PC-3 (cell line): ENCODE measurements at regions not wholly inside any gene's neighbourhood (a gene's known extent, or its start where the extent isn't known, plus 50 kb on each side); places are given as distances from the start of the nearest gene placed in this dataset.

Experiments used
- ATAC-seq: fragments of 200-7000 bp; cut with Tn5 transposase; 2 replicates; pipeline ENCODE4 v1.9.1; 2020; ENCODE audit warnings: mild to moderate bottlenecking, moderate library complexity
- BruUV-seq: library from RNA; stranded (reverse); fragments of 400-500 nt; replicated peaks from 2 replicates; lab custom pipeline; 2021; lab: Mats Ljungman, UMichigan
- CTCF ChIA-PET: fragments of 300-600 bp; sonication (Branson Sonifier 250); formaldehyde crosslinking; loops from one replicate; lab custom pipeline; 2022; ENCODE audit warnings: antibody characterized with exemption; lab: Charles Lee
- POLR2A ChIA-PET: fragments of 300-600 bp; sonication (Branson Sonifier 250); formaldehyde crosslinking; loops from one replicate; lab custom pipeline; 2022; ENCODE audit warnings: antibody characterized with exemption; ENCODE audit not compliant: unreplicated experiment; lab: Charles Lee
- DNase-seq: peaks from one replicate; pipeline ENCODE4 v3.0.0-alpha.2; 2015
- H2AFZ ChIP-seq: fragments of 300-600 bp; sonication (generic); 2 replicates; pipeline ENCODE4 v1.6.0; 2016; ENCODE audit warnings: antibody characterized with exemption, low read length
- H3F3A ChIP-seq: fragments of 300-600 bp; sonication (generic); one replicate; pipeline ENCODE4 v1.6.0; 2017; ENCODE audit warnings: antibody characterized with exemption, low read length, control low read depth, mild to moderate bottlenecking; ENCODE audit not compliant: unreplicated experiment
- H3K27ac ChIP-seq: fragments of 300-600 bp; sonication (generic); 2 replicates; pipeline ENCODE4 v1.5.1; 2016; ENCODE audit warnings: mild to moderate bottlenecking, low read length
- H3K27me3 ChIP-seq: fragments of 300-600 bp; sonication (generic); 2 replicates; pipeline ENCODE4 v1.6.1; 2016; ENCODE audit warnings: low read length, mixed read lengths
- H3K36me3 ChIP-seq: fragments of 300-600 bp; sonication (generic); 2 replicates; pipeline ENCODE4 v1.6.1; 2016; ENCODE audit warnings: low read depth, mixed run types, low read length, mixed read lengths
- H3K4me1 ChIP-seq: fragments of 300-600 bp; sonication (generic); 2 replicates; pipeline ENCODE4 v1.5.1; 2016; ENCODE audit warnings: low read length; ENCODE audit not compliant: insufficient read depth
- H3K4me2 ChIP-seq: fragments of 300-600 bp; sonication (generic); 2 replicates; pipeline ENCODE4 v1.6.0; 2016; ENCODE audit warnings: low read length
- H3K4me3 ChIP-seq: fragments of 300-600 bp; sonication (generic); 2 replicates; pipeline ENCODE4 v1.5.1; 2016; ENCODE audit warnings: mild to moderate bottlenecking, low read length, mixed read lengths
- H3K79me2 ChIP-seq: fragments of 300-600 bp; sonication (generic); 2 replicates; pipeline ENCODE4 v1.6.1; 2017; ENCODE audit warnings: low read length, mixed read lengths
- H3K9ac ChIP-seq: fragments of 300-600 bp; sonication (generic); 2 replicates; pipeline ENCODE4 v1.6.0; 2016; ENCODE audit warnings: mild to moderate bottlenecking, low read length
- H3K9me2 ChIP-seq: fragments of 300-600 bp; sonication (generic); replicated peaks from 2 replicates; pipeline ENCODE4 v1.6.1; 2016; ENCODE audit warnings: mixed run types, low read length, mixed read lengths
- H3K9me3 ChIP-seq: fragments of 300-600 bp; sonication (generic); 2 replicates; pipeline ENCODE4 v1.6.1; 2016; ENCODE audit warnings: low read length, mixed read lengths
- H4K20me1 ChIP-seq: fragments of 300-600 bp; sonication (generic); 2 replicates; pipeline ENCODE4 v1.6.1; 2016; ENCODE audit warnings: low read length, mixed read lengths
- CTCF ChIP-seq: fragments of 300-600 bp; sonication (generic); conservative IDR thresholded peaks from 2 replicates; pipeline ENCODE4 v1.5.1; 2017; ENCODE audit warnings: antibody characterized with exemption, low read depth, mild to moderate bottlenecking, low read length
- EZH2 ChIP-seq: fragments of 300-600 bp; sonication (generic); IDR thresholded peaks from one replicate; pipeline ENCODE4 v1.6.1; 2017; ENCODE audit warnings: antibody characterized with exemption, mild to moderate bottlenecking, low read length; ENCODE audit not compliant: unreplicated experiment
- EZH2phosphoT487 ChIP-seq: fragments of 300-600 bp; sonication (generic); IDR thresholded peaks from 2 replicates; pipeline ENCODE4 v1.6.1; 2018; ENCODE audit warnings: mild to moderate bottlenecking, antibody characterized with exemption, low read length, borderline replicate concordance
- intact Hi-C: fragments of 100-400 bp; cut with micrococcal nuclease; formaldehyde crosslinking; loops from 2 replicates; pipeline ENCODE4 v1.9.0; 2023

GRCh38 chr17:14760212-14760611, 459.3 kb downstream of the HS3ST3B1 start:
- no peak for DNase-seq
- H3K4me3 ChIP-seq, result no peak overlapping the region
- BruUV-seq, result no TSS peak
- no peak overlapping the region for H3K9ac ChIP-seq
- no peaks in the 10 kb centered on the region for H3K36me3 ChIP-seq
- no peak for ATAC-seq
- no peak overlapping the region for H3K4me2 ChIP-seq
- ChIA-PET CTCF (no interaction called here), POLR2A (no interaction called here)
- no peak for TF ChIP-seq CTCF
- TF ChIP-seq EZH2, result no peak
- TF ChIP-seq EZH2phosphoT487, result no peak
- H3F3A ChIP-seq, result no peaks in the 10 kb centered on the region
- H3K9me3 ChIP-seq, result no peaks in the 10 kb centered on the region
- peaks cover 16% of the 10 kb centered on the region; the same call in 1 of the 2 replicates for H3K27me3 ChIP-seq
- no peaks in the 10 kb centered on the region for H3K9me2 ChIP-seq
- intact Hi-C loops, result no loop called here
- no peaks in the 10 kb centered on the region for H3K79me2 ChIP-seq
- H3K27ac ChIP-seq, result no peak overlapping the region
- H4K20me1 ChIP-seq, result no peaks in the 10 kb centered on the region
- no peak overlapping the region for H2AFZ ChIP-seq
- H3K4me1 ChIP-seq, result peaks cover 13% of the 10 kb centered on the region

DNA sequence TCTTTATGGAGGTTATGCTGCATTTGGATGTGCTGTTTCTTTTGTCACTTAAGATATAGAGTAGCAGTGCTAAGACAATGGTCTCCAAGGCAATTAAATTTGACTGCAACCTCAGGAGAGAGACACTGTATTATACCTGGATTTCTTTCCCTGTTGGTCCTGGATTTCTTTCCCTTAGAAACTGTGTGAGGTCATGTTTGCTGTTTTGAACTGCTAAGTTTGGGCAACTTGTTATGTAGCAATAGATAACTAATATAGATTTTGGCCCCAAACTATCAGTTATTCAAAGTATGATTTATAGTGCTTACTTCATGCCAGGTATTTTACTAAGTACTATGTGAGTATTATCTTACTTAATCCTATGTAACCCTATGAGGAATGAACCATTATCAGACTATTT, 458.4 kb downstream of the HS3ST3B1 start:
- no peak overlapping the region for H3K27ac ChIP-seq
- intact Hi-C loops, result no loop called here
- H3K9me3 ChIP-seq, result no peaks in the 10 kb centered on the region
- H3K4me3 ChIP-seq, result no peak overlapping the region
- POLR2A ChIA-PET, result no interaction called here
- no peak overlapping the region for H3K4me2 ChIP-seq
- DNase-seq, result no peak
- CTCF ChIA-PET, result no interaction called here
- no peaks in the 10 kb centered on the region for H4K20me1 ChIP-seq
- peaks cover 21% of the 10 kb centered on the region for H3K4me1 ChIP-seq
- peaks cover 16% of the 10 kb centered on the region; the same call in 1 of the 2 replicates for H3K27me3 ChIP-seq
- H3K79me2 ChIP-seq, result no peaks in the 10 kb centered on the region
- no TSS peak for BruUV-seq
- no peaks in the 10 kb centered on the region for H3K36me3 ChIP-seq
- no peak for ATAC-seq
- no peaks in the 10 kb centered on the region for H3K9me2 ChIP-seq
- no peak overlapping the region for H3K9ac ChIP-seq
- no peaks in the 10 kb centered on the region for H3F3A ChIP-seq
- H2AFZ ChIP-seq, result no peak overlapping the region
- no peak for TF ChIP-seq EZH2phosphoT487
- TF ChIP-seq EZH2, result no peak
- no peak for TF ChIP-seq CTCF

DNA sequence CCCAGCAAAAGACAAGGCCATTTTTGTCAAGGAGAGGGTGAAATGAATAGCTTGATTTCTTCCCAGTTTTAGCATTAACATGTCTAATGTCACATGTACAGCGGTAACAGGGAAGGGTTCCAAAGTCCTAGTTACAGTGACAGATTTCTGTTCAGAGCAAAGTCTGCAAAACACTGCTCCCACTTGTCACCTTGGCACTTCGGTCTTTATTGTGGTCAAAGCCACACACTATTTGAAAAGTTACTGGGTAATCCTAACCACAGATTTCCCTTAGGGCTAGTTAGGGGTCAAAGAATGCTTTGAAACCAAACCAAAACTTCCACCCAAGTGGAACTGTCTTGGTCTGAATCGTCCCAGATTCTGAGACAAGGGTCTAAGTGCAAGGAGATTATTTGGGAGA, 455.6 kb downstream of the HS3ST3B1 start:
- H3F3A ChIP-seq, result no peaks in the 10 kb centered on the region

More for the DNA sequence above, 455.6 kb downstream of the HS3ST3B1 start:
- Histone ChIP-seq H3K4me1 (peaks cover 22% of the 10 kb centered on the region), H3K9ac (no peak overlapping the region), H3K9me2 (no peaks in the 10 kb centered on the region), H3K79me2 (no peaks in the 10 kb centered on the region), H3K4me2 (no peak overlapping the region), H3K27ac (no peak overlapping the region), H3K36me3 (no peaks in the 10 kb centered on the region), H4K20me1 (no peaks in the 10 kb centered on the region), H3K4me3 (no peak overlapping the region), H2AFZ (no peak overlapping the region), H3K27me3 (peaks cover 16% of the 10 kb centered on the region; the same call in 1 of the 2 replicates), H3K9me3 (no peaks in the 10 kb centered on the region)
- intact Hi-C loops, result no loop called here
- ChIA-PET POLR2A (no interaction called here), CTCF (no interaction called here)
- BruUV-seq, result no TSS peak
- no peak for ATAC-seq
- DNase-seq, result peak; percentile 38
- TF ChIP-seq EZH2phosphoT487, result no peak
- TF ChIP-seq CTCF, result no peak
- TF ChIP-seq EZH2, result no peak
